ENCODE measurements at regions not wholly inside any gene's neighbourhood (a gene's known extent, or its start where the extent isn't known, plus 50 kb on each side); places are given as distances from the start of the nearest gene placed in this dataset.

- no peak overlapping the region for H3K4me3 ChIP-seq (ENCODE audit: low read depth, low read length)
- no peak for TF ChIP-seq MAX (IDR thresholded peaks at IDR 0.05; ENCODE audit: low read depth, low read length)
- TF ChIP-seq POLR2A (IDR thresholded peaks at IDR 0.05; ENCODE audit: extremely low read depth, insufficient read length): no peak
- no peak for TF ChIP-seq CTCF (IDR thresholded peaks at IDR 0.05; ENCODE audit: low read depth, low read length)
- no peak for TF ChIP-seq MYC (IDR thresholded peaks at IDR 0.05; ENCODE audit: low read depth, low read length)
- DNase-seq (ENCODE audit: low read depth): no peak
These were observed 210.6 kb downstream of the QDPR start for GRCh38 chr4:17301266-17301665.

- H3K4me3 ChIP-seq (ENCODE audit: low read depth, low read length): no peak overlapping the region
- no peak for DNase-seq (ENCODE audit: low read depth)
- TF ChIP-seq MYC (IDR thresholded peaks at IDR 0.05; ENCODE audit: low read depth, low read length): no peak
- no peak for TF ChIP-seq CTCF (IDR thresholded peaks at IDR 0.05; ENCODE audit: low read depth, low read length)
- no peak for TF ChIP-seq POLR2A (IDR thresholded peaks at IDR 0.05; ENCODE audit: extremely low read depth, insufficient read length)
- TF ChIP-seq MAX (IDR thresholded peaks at IDR 0.05; ENCODE audit: low read depth, low read length): no peak
These were observed 214.7 kb downstream of the QDPR start for GRCh38 chr4:17296921-17297890.

GRCh38 chr4:17293901-17294300 lies 218.0 kb downstream of the QDPR start:
- no peak for DNase-seq (ENCODE audit: low read depth)
- H3K4me3 ChIP-seq (ENCODE audit: low read depth, low read length): no peak overlapping the region
- TF ChIP-seq CTCF (IDR thresholded peaks at IDR 0.05; ENCODE audit: low read depth, low read length) (no peak), MYC (IDR thresholded peaks at IDR 0.05; ENCODE audit: low read depth, low read length) (no peak), POLR2A (IDR thresholded peaks at IDR 0.05; ENCODE audit: extremely low read depth, insufficient read length) (no peak), MAX (IDR thresholded peaks at IDR 0.05; ENCODE audit: low read depth, low read length) (no peak)

GRCh38 chr4:17288151-17288550 lies 223.7 kb downstream of the QDPR start:
- no peak for DNase-seq (ENCODE audit: low read depth)
- TF ChIP-seq POLR2A (IDR thresholded peaks at IDR 0.05; ENCODE audit: extremely low read depth, insufficient read length): no peak
- H3K4me3 ChIP-seq (ENCODE audit: low read depth, low read length): no peak overlapping the region

GRCh38 chr4:17286752-17287460 lies 225.0 kb downstream of the QDPR start:
- TF ChIP-seq MYC (IDR thresholded peaks at IDR 0.05; ENCODE audit: low read depth, low read length) (no peak), POLR2A (IDR thresholded peaks at IDR 0.05; ENCODE audit: extremely low read depth, insufficient read length) (no peak), MAX (IDR thresholded peaks at IDR 0.05; ENCODE audit: low read depth, low read length) (no peak), CTCF (IDR thresholded peaks at IDR 0.05; ENCODE audit: low read depth, low read length) (no peak)
- no peak for DNase-seq (ENCODE audit: low read depth)
- no peak overlapping the region for H3K4me3 ChIP-seq (ENCODE audit: low read depth, low read length)

GRCh38 chr4:17285747-17286146 lies 226.1 kb downstream of the QDPR start:
- peak; percentile 16 for DNase-seq (ENCODE audit: low read depth)
- no peak for TF ChIP-seq CTCF (IDR thresholded peaks at IDR 0.05; ENCODE audit: low read depth, low read length)
- no peak for TF ChIP-seq POLR2A (IDR thresholded peaks at IDR 0.05; ENCODE audit: extremely low read depth, insufficient read length)
- TF ChIP-seq MYC (IDR thresholded peaks at IDR 0.05; ENCODE audit: low read depth, low read length): no peak
- TF ChIP-seq MAX (IDR thresholded peaks at IDR 0.05; ENCODE audit: low read depth, low read length): no peak
- no peak overlapping the region for H3K4me3 ChIP-seq (ENCODE audit: low read depth, low read length)
